ENCODE measurements at regions not wholly inside any gene's neighbourhood (a gene's known extent, or its start where the extent isn't known, plus 50 kb on each side); places are given as distances from the start of the nearest gene placed in this dataset.

DNA sequence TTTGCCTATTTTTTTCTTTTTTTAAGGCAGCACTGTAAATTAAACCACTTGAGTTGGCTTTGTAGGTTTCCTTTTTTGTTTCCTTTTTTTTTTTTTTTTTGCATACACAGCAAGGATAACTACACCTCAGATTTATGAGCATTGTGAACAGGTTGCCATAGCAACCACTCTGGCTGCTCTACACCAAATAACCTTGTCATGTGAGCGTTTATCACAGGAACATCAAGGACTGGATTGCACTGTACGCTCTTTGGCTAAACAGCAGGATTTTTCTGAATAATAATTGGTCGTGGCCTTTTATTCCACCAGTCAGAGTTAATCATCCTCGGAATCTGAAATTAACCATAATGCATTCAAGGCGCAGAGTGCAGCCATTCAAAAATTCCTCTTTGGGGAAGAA, 199.1 kb upstream of the SLC14A2 start:
- TF ChIP-seq, protein P1, sequence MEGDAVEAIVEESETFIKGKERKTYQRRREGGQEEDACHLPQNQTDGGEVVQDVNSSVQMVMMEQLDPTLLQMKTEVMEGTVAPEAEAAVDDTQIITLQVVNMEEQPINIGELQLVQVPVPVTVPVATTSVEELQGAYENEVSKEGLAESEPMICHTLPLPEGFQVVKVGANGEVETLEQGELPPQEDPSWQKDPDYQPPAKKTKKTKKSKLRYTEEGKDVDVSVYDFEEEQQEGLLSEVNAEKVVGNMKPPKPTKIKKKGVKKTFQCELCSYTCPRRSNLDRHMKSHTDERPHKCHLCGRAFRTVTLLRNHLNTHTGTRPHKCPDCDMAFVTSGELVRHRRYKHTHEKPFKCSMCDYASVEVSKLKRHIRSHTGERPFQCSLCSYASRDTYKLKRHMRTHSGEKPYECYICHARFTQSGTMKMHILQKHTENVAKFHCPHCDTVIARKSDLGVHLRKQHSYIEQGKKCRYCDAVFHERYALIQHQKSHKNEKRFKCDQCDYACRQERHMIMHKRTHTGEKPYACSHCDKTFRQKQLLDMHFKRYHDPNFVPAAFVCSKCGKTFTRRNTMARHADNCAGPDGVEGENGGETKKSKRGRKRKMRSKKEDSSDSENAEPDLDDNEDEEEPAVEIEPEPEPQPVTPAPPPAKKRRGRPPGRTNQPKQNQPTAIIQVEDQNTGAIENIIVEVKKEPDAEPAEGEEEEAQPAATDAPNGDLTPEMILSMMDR (IDR thresholded peaks at IDR 0.05) = no peak
- TF ChIP-seq POLR2AphosphoS5 (IDR thresholded peaks at IDR 0.05; ENCODE audit: low read depth, low read length) = no peak

Data from Panc1 (cell line).